ENCODE measurements at regions not wholly inside any gene's neighbourhood (a gene's known extent, or its start where the extent isn't known, plus 50 kb on each side); places are given as distances from the start of the nearest gene placed in this dataset.

GRCh38 chr4:84407554-84408407 lies 91.3 kb downstream of the NKX6-1 start:
- Mint-ChIP-seq H3K9me3 (ENCODE audit: unreplicated experiment) (no peaks in the 10 kb centered on the region), H3K36me3 (ENCODE audit: insufficient read depth, unreplicated experiment) (no peaks in the 10 kb centered on the region), H3K27ac (ENCODE audit: low read depth, unreplicated experiment) (no peak overlapping the region), H3K4me1 (ENCODE audit: insufficient read depth, unreplicated experiment) (peaks cover 7% of the 10 kb centered on the region), H3K4me3 (ENCODE audit: unreplicated experiment) (no peak overlapping the region), H3K27me3 (ENCODE audit: insufficient read depth, unreplicated experiment) (peaks cover 29% of the 10 kb centered on the region)
- TF ChIP-seq CTCF (IDR thresholded peaks at IDR 0.05; ENCODE audit: unreplicated experiment) = no peak
- intact Hi-C loops (cut with micrococcal nuclease) = no loop called here
- no TSS peak for BruUV-seq (replicated peaks)
- CTCF ChIA-PET = interaction anchor here (0.6 to 1.0 kb wide), 4 partner anchors 43 to 424 kb away, joined by 3 read pairs; no protein-coding TSS in a partner anchor
- POLR2A ChIA-PET = no interaction called here
- DNase-seq (ENCODE audit: unreplicated experiment) = no peak

GRCh38 chr4:84403656-84404055 lies 95.4 kb downstream of the NKX6-1 start:
- H3K36me3 Mint-ChIP-seq (ENCODE audit: insufficient read depth, unreplicated experiment) = no peaks in the 10 kb centered on the region
- peak; percentile 40 for DNase-seq (ENCODE audit: unreplicated experiment)
- H3K27ac Mint-ChIP-seq (ENCODE audit: low read depth, unreplicated experiment) = no peak overlapping the region
- no TSS peak for BruUV-seq (replicated peaks)
- intact Hi-C loops (cut with micrococcal nuclease) = no loop called here
- H3K27me3 Mint-ChIP-seq (ENCODE audit: insufficient read depth, unreplicated experiment) = peaks cover 25% of the 10 kb centered on the region
- POLR2A ChIA-PET = interaction anchor here (1.1 kb wide), 1 partner anchor 23 kb away, joined by 3 read pairs; no protein-coding TSS in a partner anchor
- H3K4me1 Mint-ChIP-seq (ENCODE audit: insufficient read depth, unreplicated experiment) = peaks cover 7% of the 10 kb centered on the region
- no peak overlapping the region for H3K4me3 Mint-ChIP-seq (ENCODE audit: unreplicated experiment)
- CTCF ChIA-PET = interaction anchor here (0.8 kb wide), 2 partner anchors 39 to 442 kb away, joined by 3 read pairs; no protein-coding TSS in a partner anchor
- H3K9me3 Mint-ChIP-seq (ENCODE audit: unreplicated experiment) = no peaks in the 10 kb centered on the region
- no peak for TF ChIP-seq CTCF (IDR thresholded peaks at IDR 0.05; ENCODE audit: unreplicated experiment)

- H3K9me3 Mint-ChIP-seq (ENCODE audit: unreplicated experiment) = no peaks in the 10 kb centered on the region
- CTCF ChIA-PET = interaction anchor here (0.7 kb wide), 1 partner anchor 846 kb away, joined by 3 read pairs; no protein-coding TSS in a partner anchor
Observed at GRCh38 chr4:84401701-84402306, 97.3 kb downstream of the NKX6-1 start.

More at GRCh38 chr4:84401701-84402306, 97.3 kb downstream of the NKX6-1 start:
- Mint-ChIP-seq H3K36me3 (ENCODE audit: insufficient read depth, unreplicated experiment) (no peaks in the 10 kb centered on the region), H3K27ac (ENCODE audit: low read depth, unreplicated experiment) (no peak overlapping the region), H3K4me3 (ENCODE audit: unreplicated experiment) (no peak overlapping the region), H3K4me1 (ENCODE audit: insufficient read depth, unreplicated experiment) (peaks cover 7% of the 10 kb centered on the region), H3K27me3 (ENCODE audit: insufficient read depth, unreplicated experiment) (peaks cover 22% of the 10 kb centered on the region)
- DNase-seq (ENCODE audit: unreplicated experiment) = peak; percentile 51
- TF ChIP-seq CTCF (IDR thresholded peaks at IDR 0.05; ENCODE audit: unreplicated experiment) = no peak
- BruUV-seq (replicated peaks) = no TSS peak
- POLR2A ChIA-PET = no interaction called here
- intact Hi-C loops (cut with micrococcal nuclease) = no loop called here

Measured in MCF 10A (cell line).